ENCODE measurements at regions not wholly inside any gene's neighbourhood (a gene's known extent, or its start where the extent isn't known, plus 50 kb on each side); places are given as distances from the start of the nearest gene placed in this dataset.

DNA sequence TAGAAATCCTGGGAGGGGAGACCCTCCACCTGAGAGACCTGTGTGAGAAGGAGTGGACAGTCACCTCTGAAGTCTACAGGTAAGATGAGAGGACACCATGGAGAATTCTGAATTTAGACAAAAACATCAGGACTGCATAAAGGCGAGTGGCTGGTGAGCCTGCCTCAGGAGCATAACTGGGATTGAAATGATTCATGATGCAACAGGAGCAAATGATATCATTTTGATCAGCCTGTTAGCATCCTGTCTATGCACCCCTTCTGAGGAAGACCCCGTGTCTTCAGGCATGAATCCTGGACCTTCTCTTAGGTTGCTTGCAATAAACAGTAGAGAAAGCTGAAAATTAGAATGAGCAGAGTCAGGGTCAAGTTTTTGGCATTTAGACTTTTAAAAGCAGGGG, 245.8 kb downstream of the ETAA1 start:
- TF ChIP-seq, protein P1, sequence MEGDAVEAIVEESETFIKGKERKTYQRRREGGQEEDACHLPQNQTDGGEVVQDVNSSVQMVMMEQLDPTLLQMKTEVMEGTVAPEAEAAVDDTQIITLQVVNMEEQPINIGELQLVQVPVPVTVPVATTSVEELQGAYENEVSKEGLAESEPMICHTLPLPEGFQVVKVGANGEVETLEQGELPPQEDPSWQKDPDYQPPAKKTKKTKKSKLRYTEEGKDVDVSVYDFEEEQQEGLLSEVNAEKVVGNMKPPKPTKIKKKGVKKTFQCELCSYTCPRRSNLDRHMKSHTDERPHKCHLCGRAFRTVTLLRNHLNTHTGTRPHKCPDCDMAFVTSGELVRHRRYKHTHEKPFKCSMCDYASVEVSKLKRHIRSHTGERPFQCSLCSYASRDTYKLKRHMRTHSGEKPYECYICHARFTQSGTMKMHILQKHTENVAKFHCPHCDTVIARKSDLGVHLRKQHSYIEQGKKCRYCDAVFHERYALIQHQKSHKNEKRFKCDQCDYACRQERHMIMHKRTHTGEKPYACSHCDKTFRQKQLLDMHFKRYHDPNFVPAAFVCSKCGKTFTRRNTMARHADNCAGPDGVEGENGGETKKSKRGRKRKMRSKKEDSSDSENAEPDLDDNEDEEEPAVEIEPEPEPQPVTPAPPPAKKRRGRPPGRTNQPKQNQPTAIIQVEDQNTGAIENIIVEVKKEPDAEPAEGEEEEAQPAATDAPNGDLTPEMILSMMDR (IDR thresholded peaks at IDR 0.05) = no peak
- no peak for TF ChIP-seq POLR2A (IDR thresholded peaks at IDR 0.05)

All from body of pancreas (tissue), 4 donors.